ENCODE measurements at regions not wholly inside any gene's neighbourhood (a gene's known extent, or its start where the extent isn't known, plus 50 kb on each side); places are given as distances from the start of the nearest gene placed in this dataset.

GRCh38 chr1:83718338-83718737, 280.6 kb downstream of the TTLL7 start:
- no peak for DNase-seq

GRCh38 chr1:83717785-83718184, 281.1 kb downstream of the TTLL7 start:
- no peak for DNase-seq

GRCh38 chr1:83716641-83717040, 282.3 kb downstream of the TTLL7 start:
- DNase-seq: no peak

GRCh38 chr1:83715550-83715949, 283.4 kb downstream of the TTLL7 start:
- DNase-seq: no peak

GRCh38 chr1:83709662-83710061, 289.3 kb downstream of the TTLL7 start:
- peak; percentile 10 for DNase-seq

GRCh38 chr1:83706354-83706938, 292.5 kb downstream of the TTLL7 start:
- no peak for DNase-seq

- no peak for DNase-seq
Measured at GRCh38 chr1:83705091-83705490, 293.8 kb downstream of the TTLL7 start.

GRCh38 chr1:83704350-83704749, 294.6 kb downstream of the TTLL7 start:
- DNase-seq: no peak

GRCh38 chr1:83702356-83702755, 296.6 kb downstream of the TTLL7 start:
- DNase-seq: no peak

GRCh38 chr1:83701355-83701754, 297.6 kb downstream of the TTLL7 start:
- DNase-seq: no peak

GRCh38 chr1:83698644-83699043, 300.3 kb downstream of the TTLL7 start:
- no peak for DNase-seq

GRCh38 chr1:83697961-83698360, 301.0 kb downstream of the TTLL7 start:
- DNase-seq: no peak

- no peak for DNase-seq
Measured at GRCh38 chr1:83697220-83697619, 301.7 kb downstream of the TTLL7 start.

GRCh38 chr1:83694449-83694848, 304.5 kb downstream of the TTLL7 start:
- no peak for DNase-seq

GRCh38 chr1:83693427-83694126, 305.4 kb downstream of the TTLL7 start:
- no peak for DNase-seq

GRCh38 chr1:83692524-83693381, 306.2 kb downstream of the TTLL7 start:
- DNase-seq: no peak

GRCh38 chr1:83691953-83692500, 306.9 kb downstream of the TTLL7 start:
- DNase-seq: no peak

GRCh38 chr1:83689921-83690868, 308.7 kb downstream of the TTLL7 start:
- DNase-seq: no peak

GRCh38 chr1:83682132-83682531, 316.8 kb downstream of the TTLL7 start:
- no peak for DNase-seq

GRCh38 chr1:83676106-83676505, 322.8 kb downstream of the TTLL7 start:
- no peak for DNase-seq

- no peak for DNase-seq
Measured at GRCh38 chr1:83673312-83673711, 325.6 kb downstream of the TTLL7 start.

GRCh38 chr1:83671586-83671985, 327.3 kb downstream of the TTLL7 start:
- DNase-seq: no peak

Measured in NCI-H1105 treated with DMSO at 0.1 percent for 48 hours (cell line).